Suppressor macrophage (primary cell): ENCODE measurements at regions not wholly inside any gene's neighbourhood (a gene's known extent, or its start where the extent isn't known, plus 50 kb on each side); places are given as distances from the start of the nearest gene placed in this dataset.
"Not testable (repeated sequence)": the region's sequence is repeated elsewhere in the genome, so short reads cannot be mapped to it uniquely, and the experiment has no call there.

ENCODE experiments used
- DNase-seq, 4 experiments: peaks; one replicate each; pipeline ENCODE4 v3.0.0-alpha.2; 2020 to 2022

DNA sequence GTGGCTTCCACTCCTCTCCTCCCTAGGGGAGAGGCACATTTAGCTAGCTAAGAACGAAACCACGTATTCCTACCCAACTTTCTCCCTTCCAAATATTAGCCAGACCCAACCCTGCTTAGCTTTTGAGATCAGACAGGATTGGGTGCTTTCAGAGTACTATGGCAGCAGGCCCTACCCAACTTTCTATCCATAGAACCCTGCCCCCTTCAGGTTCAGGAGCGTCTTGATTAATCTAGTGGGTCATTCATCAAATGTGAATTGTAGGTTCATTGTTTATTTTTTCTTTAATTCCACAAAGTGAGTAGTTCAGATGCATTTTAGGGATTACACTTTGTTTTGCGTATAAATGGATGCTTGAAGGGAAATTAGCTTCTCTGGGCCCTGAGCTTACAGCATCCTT is 188.3 kb downstream of the MIB1 start:
- DNase-seq, result no peak

DNA sequence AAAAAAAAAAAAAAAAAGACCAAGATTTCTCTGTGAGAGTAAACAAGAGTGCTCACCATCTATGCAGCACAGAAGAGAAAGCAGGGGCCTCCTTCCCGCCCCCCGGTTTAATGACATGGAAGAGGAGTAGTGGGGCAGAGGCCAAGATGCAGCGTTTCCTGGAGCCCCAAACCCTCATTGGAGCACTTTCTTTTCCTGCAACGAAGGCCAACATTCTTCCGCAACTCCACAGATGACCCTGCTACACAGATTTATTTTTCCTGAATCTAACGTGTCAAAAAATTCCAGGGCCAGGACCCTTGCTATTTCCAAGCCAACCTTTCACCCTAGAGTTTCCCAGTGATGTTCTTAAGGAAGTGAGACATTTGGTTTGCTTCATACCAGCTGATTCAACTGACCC is 189.6 kb downstream of the MIB1 start:
- no peak for DNase-seq

DNA sequence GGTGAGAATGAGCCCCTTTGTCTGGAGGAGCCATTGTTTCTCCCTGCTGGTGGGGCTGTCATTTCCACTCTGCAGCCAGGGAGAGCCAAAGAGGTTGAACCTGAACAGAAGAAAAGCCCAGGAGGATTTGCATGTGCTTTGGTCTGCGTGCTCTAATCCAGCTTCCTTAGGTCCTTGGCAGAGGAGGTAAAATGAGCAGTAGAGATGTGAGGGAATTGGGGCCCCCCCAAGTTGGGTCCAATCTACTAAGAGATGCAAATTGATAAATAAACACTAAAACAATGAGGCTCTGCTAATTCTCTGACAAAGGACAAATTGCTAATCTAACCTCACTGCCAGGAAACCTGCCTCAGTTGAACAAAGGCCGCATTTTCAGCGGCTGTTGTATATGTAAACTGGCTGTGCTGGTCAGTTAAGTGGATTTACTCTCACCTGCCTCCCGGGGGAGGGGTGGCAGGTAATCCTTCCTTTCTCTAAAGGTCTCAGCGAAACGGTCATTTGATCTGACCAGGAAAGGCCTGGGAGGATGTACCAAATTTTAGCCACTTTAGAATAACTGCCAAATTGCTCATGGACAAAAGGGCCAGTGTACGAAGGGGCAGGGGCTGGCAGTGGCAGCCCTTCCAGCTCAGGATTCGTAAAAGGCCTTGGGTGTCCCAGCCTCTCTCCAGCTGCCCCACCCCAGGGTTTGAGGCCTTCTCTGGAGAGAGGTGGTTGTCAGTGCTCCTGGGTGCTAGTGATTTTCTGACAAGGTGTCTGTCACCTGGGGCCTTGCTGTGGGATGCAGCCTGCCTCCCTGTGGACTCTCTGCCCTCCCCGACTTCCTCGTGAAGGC is 193.6 kb downstream of the MIB1 start:
- no peak for DNase-seq

DNA sequence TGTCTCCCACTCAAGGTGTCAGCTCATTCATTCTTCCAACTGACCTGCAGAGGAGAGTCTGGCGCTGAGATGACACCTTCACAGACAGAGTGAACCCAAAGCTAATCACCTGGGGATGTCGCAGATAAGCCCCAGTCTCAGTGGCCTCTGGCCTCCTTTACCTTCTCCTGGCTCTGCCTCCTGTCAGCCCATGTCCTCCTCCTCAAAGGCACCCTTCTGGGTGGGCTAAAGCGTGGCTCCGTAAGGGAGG is 194.1 kb downstream of the MIB1 start:
- DNase-seq, result no peak

DNA sequence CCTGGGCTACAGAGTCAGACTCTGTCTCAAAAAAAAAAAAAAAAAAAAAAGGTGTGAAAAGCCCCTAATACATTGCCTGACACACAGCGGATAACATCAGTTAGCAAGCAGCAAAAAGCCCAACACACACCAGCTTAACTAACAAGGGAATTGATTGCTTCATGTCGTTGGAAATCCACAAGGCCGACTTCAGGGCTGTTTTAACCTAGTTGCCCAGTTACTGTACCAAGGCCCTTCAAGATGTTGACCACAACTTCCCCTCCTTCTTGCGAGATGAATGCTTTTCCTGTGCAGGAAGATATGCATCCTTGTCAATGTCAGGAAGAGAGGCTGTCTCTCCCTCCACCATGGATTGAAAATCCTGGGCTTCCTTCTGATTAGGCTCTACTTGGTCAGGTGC is 202.9 kb downstream of the MIB1 start:
- DNase-seq, result peak in 1 of 4 experiments; percentile 1

DNA sequence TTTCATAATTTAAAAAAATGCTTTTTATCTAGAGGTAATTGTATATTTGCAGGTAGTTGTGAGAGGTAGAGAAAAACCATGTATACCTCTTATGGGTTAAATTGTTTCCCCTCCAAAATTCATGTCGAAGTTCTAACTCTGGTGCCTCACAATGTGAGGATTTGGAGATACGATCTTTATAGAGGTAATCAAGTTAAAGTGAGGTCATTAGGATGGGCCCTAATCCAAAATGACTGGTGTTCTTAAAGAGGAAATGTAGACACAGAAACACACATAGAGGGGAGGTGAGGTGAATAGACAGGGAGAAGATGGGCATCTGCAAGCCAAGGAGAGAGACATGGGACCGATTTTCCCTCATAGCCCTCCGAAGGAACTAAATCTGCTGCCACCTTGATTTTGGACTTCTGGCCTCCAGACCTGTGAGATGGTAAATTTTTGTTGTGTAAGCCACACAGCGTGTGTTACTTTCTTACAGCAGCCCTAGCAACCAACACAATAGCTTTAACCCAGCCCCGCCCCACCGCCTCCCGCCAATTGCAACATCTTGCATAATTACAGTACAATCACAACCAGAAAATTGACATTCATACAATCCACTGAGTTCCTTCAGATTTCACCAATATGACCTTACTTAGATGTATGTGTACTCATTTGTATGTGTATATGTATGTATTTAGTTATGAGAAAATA is 208.9 kb downstream of the MIB1 start:
- no peak for DNase-seq

DNA sequence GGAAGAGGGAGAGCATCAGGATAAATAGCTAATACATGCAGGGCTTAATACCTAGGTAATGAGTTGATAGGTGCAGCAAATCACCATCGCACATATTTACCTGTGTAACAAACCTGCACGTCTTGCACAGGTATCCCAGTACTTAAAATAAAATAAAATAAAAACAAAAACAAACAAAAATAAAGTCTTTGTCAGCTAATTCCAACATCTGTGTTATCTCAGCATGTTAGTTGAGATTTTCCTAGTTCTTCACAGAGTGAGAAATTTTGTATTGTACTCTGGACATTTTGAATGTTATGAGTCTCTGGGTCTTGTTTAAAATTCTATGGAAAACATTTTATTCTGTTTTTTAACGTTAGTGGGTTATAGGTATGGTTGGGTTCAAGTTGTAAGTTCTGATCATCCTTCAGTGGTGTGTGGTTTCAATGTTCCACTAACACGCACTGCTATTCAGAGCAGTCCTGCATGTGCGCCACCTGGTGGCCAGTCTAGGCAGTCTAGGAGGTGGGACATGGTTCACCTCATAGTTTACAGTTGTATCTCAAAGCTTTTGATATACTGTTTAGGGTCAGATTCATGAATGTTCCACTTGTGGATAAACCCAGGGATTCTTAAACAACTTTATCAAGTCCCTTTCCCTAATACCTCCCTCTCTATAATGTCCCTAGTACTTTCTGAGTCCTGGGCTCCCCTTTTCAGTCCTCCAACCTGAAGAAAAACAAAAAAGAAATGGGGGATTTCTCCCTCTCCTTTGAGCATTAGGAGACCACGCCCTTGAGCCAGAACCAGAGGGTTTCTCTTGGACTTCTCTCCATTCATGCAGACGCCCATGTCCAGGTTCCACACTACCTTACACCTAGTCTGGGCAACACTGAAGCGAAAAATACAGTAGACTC is 213.4 kb upstream of the GATA6 start:
- peak; percentile 69 to 90 (median 83) for DNase-seq

DNA sequence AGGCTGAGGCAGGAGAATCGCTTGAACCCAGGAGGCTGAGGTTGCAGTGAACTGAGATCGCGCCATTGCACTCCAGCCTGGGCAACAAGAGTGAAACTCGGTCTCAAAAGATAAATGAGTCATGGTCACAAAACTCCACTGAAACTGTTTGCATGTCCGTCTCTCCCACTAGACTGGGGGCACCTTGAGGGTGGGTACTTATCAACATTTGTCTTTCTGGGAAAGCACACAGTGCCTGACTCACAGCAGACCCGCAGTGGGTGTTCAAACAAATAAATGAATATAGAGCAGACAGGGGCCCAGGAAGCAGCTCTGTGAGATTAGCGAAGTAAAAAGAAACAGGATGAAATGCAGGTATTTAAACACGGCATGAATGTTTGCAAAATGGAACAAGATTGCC is 211.1 kb upstream of the GATA6 start:
- no peak for DNase-seq

DNA sequence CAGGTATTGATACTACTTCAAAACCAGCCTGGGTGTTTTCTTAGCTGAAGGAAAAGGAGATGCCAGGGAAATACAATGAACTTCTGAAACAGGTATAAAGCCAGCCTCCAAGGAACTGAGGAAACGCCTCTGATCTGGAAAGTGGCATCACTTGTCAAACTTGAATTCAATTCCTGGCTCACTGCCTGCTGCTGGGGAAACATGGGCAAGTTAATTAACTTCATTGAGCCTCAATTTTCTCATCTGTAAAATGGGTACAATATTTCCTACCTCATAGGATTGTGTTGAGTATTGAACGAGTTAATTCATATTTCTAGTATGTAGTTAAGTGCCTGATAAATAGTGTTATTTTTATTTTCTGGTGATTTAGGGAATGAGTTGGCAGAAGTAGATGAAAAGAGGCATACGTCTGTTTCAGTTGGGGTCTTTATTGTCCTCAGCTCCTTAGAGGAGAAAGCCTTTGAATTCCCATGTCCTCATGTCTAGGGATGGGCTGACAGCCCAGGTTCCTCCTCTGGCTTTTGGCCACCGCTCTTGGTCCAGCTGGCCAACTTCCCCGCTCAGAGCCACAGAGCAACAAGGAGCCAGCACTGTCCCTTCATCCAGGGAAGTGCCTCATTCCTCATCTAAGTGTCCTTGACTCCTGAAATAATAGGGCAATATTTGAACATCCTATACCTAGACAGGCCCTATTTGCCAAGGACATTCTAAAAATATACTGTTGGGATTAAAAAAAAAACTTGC is 210.5 kb upstream of the GATA6 start:
- DNase-seq, result no peak

DNA sequence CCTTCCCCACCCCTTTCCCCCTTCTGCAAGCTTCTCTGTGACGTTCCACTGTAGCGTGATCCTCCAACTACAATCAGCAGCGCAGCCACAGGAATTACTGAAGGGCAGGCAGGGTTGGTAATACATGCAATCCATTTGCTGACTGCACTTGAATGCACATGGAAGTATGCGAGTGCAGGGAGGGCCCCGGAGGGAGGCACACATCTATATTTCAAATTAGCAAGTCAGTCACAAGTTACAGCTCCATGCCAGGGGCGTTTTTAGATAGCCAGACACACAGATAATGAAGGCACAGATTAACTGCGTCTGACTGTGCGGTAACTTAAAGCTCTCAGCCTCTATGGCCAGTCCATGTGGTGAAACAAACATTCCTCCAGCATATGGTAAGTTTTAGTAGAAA is 209.2 kb upstream of the GATA6 start:
- no peak for DNase-seq

DNA sequence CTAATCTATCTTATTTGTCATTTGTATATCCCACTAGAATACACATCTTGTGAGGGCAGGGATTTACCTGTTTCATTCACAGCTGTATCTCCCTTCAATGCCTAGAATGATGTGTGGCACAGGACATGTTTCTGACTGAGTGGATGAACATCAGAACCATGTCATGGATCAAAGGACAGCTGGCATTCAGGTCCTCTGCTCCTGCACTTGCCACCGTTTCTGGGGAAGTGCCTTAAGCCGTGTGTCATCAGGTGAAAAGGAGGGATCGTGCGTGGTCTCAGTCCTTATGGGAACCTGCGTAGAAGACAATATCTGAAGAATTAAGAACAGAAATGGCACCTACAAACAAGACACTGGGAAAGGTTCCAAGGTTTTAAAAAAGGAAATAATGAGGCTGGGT is 206.1 kb upstream of the GATA6 start:
- no peak for DNase-seq

DNA sequence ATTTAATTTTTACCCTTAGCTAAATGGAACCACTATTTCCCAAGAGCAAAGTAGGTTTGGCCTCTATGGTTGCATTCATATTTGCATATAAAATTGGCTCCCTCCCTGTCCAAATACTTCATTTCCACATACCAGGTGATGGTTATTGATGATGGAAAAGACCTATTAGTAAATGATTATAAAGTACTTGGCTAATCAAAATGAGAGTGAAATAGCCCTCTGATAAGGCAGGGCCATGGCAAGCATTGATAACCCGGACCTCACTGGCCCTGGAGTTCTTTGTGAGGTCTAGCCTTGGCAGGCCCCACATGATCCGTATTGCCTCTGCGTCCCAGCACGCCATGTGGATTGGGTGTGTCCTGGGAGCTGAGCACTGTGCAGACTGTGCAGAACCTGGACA is 201.1 kb upstream of the GATA6 start:
- no peak for DNase-seq

DNA sequence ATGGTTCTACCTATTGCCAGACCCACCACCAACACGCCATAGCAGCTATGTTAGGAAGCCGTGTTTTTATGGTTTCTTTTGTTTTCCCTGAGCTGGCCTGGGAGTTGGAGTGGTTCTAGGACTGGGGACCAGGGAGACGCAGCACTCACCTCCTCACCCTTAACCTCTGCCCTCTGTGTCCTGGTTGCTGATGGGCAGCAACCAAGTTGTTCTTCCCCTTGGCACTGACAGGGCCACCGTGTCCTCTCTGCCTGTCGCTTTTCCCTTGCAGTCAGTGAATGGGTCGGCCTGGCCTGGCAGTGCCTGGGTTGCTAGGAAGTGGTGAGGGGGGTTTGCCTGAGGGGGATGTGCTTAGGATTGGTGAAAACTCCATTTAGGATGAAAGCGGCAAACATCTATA is 197.1 kb upstream of the GATA6 start:
- DNase-seq, result no peak

DNA sequence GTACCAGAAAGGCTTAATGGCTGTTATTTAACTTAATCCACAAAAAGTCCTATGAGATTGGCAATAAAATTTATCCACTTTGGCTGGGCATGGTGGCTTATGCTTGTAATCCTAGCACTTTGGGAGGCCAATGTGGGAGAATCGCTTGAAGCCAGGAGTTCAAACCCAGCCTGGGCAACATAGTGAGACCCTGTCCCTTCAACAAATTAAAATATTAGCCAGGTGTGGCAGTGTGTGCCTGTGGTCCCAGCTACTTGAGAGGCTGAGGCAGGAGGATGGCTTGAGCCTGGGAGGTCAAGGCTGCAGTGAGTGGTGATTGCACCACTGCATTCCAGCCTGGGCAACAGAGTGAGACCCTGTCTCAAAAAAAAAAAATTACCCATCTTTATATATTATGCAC is 193.4 kb upstream of the GATA6 start:
- not testable (repeated sequence) for DNase-seq

DNA sequence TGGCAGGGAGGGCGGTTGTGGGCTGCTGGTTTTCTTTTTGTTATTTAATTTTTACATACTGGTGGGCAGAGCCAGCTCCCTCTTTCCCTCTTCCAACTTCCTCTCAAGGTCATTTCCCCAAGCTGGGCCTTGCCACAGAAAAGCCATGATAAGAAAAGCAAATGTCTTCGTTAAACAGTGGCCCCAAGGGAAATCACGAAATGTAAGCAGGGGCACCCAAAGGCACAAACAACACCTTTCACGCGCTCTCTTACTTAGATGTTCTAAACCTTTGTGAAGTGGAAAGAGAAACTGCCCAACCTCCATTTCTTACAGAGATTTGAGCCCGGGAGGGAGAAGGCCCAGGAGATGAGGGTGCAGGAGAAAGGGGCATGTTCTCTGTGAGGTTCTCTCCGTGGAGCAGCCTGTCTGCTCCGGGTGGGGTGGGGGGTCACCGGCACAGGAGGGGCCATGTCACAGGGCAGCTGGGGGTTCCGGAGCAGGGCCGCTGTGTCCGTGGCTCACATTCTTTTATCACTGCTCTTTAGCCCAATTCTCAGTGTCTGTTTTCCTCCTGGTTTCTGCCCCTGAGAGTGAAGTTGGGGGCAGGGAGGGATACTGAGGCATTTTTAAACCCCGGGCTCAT is 190.7 kb upstream of the GATA6 start:
- no peak for DNase-seq

DNA sequence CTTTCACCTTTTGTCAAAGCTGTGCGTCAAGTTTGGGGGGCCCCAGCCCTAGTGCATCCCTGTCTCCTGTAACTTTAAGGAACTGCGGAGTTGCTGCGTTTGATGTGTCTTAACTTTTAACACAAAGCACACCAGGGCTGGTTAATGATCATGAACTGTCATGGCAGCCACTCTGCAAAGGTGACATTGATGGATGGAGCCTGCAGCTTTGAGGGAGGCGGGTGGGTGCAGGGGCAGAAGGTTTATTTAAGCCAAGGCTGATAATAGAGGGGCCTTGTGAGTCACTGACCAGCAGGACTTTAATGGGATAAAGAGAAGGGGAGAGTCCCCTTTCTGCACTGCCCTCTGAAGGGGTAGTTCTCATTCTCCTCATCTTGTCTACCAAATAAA is 190.2 kb upstream of the GATA6 start:
- DNase-seq, result no peak

DNA sequence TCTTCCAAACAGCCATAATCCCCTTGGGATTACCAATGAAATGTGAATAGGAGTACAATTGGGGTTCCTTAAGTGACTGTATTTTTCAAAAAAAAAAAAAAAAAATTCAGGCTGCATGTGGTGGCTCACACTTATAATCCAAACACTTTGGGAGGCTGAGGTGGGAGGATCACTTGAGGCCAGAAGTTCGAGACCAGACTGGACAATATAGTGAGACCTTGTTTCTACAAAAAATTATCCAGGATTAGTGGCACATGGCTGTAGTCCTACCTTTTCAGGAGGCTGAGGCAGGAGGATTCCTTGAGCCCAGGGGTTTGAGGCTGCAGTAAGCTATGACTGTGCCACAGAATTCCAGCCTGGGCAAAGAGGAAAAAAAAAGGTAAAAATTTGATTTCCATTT is 189.6 kb upstream of the GATA6 start:
- no peak for DNase-seq

DNA sequence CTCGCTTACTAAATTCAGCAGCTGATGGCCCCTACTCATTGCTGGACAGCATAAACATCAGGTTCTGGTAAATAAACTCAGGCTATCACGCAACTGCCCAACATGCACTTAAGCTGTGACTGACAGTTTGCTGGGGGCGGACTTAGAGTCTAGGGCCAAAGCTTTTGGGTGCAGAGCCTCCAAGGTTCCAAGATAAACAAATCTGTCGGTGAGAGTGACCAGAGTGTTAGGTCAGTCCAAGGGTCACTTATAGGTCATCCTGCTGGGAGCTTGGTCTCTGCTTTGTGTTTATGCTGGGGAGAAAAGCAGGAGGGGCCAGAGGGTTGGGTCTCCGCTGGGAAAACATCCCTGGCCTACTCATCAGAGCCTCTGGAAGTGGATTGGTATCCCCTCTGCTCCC is 188.6 kb upstream of the GATA6 start:
- no peak for DNase-seq

DNA sequence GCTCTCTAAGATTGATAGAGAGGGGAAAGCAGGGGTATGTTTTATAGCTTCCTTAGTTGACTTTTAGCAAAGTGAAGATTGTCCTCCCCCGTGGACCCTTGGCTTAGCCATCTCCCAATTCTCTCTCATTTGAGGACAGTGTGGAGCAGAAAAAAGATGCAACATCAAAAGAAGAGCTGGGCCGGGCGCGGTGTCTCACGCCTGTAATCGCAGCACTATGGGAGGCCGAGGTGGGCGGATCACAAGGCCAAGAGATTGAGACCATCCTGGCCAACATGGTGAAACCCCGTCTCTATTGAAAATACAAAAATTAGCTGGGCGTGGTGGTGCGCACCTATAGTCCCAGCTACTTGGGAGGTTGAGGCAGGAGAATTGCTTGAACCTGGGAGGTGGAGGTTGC is 187.9 kb upstream of the GATA6 start:
- DNase-seq, result not testable (repeated sequence)

DNA sequence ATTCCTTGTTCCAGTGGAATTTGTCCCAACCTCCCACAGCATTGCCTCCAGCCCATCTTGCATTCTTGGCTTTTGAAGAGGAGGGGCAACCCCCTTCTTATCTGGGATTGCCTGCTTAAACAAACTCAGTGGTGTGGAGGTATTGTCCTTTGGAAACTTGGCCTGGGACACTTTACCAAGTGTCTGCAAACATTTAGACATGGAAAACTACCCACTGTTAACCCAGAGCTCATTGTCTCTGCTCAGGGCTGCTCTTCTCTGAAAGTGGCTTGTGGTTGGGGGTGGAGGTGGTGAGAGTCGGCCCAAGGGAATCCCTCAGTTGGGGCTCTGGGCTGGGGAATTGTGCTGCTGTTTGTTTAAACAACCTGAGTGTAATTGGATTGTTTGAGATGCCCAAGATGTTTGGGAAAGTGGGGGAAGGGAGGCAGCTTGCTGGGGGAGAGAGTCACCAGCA is 178.3 kb upstream of the GATA6 start:
- DNase-seq, result no peak

DNA sequence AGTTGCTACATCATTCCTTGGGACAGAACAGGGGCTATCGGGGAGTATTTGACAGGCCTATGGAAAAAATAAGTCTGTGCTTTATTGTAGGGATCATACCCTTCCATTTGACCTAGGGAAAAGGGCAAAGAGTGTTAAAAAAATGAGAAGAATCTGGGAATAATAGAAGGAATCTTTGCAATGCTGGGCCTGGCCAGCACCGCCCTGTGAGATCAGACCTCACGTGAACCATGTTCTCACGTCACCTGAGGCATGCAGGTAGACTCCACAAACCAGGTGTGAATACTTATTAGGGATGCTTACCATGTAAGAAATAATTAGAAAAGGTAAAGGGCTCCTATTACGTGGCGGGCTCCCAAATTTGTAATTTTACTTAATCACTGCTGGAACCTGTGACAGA is 177.5 kb upstream of the GATA6 start:
- DNase-seq, result no peak

DNA sequence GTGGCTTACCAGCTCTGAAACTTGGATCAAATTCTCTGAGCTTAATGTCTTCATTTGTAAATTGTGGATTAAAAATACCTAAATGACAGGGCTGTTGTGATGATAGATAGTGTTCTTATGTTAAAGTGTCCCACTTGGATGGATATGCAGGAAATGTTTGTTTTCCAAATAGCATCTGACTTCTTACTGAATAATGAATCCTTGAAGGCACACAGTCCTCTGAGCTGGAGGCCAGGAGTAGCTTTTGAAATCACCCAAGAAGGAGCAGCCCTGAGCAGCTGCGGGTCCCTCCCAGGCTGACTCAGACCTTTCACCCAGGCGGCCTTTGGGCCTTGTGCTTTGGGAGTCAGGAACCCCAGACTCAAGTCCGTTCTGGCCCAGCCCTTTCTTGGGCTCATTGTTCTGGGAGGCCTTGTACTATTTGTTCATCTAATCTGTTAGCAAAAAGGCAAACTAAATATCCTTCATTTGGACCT is 173.0 kb upstream of the GATA6 start:
- no peak for DNase-seq
